Anterior cingulate cortex (tissue), 58 donors: ENCODE measurements at regions not wholly inside any gene's neighbourhood (a gene's known extent, or its start where the extent isn't known, plus 50 kb on each side); places are given as distances from the start of the nearest gene placed in this dataset.
"Not testable (repeated sequence)": the region's sequence is repeated elsewhere in the genome, so short reads cannot be mapped to it uniquely, and the experiment has no call there.

ENCODE experiments used
- DNase-seq, 58 donors: peaks; one replicate each; lab custom pipeline; 2025; lab: John Stamatoyannopoulos, UW

- no peak for DNase-seq
Observed at GRCh38 chr17:71024969-71025368, 855.6 kb downstream of the KCNJ2 start.

- DNase-seq: no peak
Observed at GRCh38 chr17:71029246-71029645, 859.9 kb downstream of the KCNJ2 start.

- not testable (repeated sequence) for DNase-seq
Observed at GRCh38 chr17:71031286-71031685, 862.0 kb downstream of the KCNJ2 start.

- no peak for DNase-seq
Observed at GRCh38 chr17:71032746-71033273, 863.5 kb downstream of the KCNJ2 start.

- peak in 3 of 58 donors; percentile 4 to 11 (median 9) for DNase-seq
Observed at GRCh38 chr17:71033336-71033735, 864.0 kb downstream of the KCNJ2 start.

GRCh38 chr17:71035226-71035625, 865.9 kb downstream of the KCNJ2 start:
- no peak for DNase-seq

DNA sequence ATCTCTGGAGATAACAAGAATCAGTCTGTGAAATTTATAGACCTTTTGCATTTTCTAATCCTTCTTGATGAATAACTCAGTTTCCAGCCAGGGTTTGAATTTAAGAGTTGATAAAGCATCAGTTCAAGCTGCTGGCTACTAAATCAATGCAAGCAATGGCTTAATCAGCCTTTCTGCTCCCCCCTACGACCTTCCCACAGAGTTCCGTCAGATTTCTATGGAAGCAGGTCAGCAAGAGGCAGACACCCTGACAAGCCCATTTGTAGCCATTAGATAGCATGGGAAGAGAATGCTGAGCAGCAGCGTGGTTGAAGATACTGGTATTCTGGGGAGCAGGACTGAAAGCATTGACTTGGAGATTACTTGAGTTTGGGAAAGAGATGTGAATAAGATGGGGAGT, 868.1 kb downstream of the KCNJ2 start:
- DNase-seq: no peak

- DNase-seq: no peak
Observed at GRCh38 chr17:71039391-71039790, 870.1 kb downstream of the KCNJ2 start.

DNA sequence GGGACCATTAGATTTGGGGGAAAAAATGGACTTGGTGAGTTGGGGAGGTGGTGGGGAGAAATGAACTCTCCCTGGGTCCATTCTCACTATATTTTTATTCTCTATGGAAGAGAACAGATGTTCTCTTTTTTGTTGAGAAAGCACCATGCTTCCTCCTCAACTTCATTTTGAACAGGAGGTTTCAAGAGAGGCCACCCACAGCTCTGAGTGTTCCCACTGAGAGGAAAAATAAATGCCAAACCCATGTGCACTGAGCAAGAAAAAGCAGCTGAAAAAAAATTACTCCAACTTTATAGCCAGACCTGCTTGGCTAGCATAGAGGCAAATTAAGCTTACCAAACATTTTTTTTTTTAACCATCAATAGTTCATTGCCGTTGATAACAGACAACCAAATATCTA, 883.6 kb downstream of the KCNJ2 start:
- peak in 9 of 58 donors; percentile 1 to 44 (median 2) for DNase-seq

DNA sequence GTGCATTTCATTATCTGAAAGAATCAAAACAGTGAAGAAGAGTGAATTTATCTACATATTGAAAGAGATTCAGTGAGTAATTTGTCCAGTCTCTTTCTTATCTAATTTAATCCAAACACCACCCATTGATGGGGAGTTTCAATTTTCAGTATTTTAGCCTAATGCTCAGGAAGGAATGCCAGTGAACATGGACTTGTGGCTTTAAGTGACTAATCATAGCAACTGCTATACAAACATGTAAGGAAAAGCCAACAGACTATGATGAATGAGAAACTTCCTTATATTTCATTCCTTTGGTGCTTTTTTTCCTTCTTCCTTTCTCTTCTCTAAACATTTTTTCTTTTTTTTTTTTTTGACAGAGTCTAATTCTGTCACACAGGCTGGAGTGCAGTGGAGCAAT, 885.8 kb downstream of the KCNJ2 start:
- no peak for DNase-seq

DNA sequence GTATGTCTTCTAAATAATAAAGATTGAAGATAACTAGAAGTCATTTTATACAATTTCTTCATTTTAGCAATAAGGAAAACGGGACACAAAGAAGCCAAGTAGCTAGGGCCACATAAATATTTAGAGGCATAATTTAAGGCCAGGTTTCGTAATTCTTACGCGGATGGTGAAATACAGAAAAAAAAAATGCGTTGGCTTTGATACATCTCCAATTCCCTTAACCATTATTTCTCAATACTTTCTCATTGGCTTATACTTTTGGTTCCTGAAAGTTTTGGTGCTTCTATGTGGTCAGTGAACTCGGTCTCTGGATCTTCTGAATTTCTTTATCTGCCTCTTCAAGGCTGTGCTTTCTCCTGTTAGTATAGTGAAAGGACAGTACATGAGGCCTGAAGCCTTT, 888.1 kb downstream of the KCNJ2 start:
- DNase-seq: no peak

- no peak for DNase-seq
Observed at GRCh38 chr17:71057938-71058337, 888.6 kb downstream of the KCNJ2 start.

- DNase-seq: no peak
Observed at GRCh38 chr17:71063127-71063526, 893.8 kb downstream of the KCNJ2 start.

- DNase-seq: no peak
Observed at GRCh38 chr17:71063559-71063958, 894.2 kb downstream of the KCNJ2 start.

DNA sequence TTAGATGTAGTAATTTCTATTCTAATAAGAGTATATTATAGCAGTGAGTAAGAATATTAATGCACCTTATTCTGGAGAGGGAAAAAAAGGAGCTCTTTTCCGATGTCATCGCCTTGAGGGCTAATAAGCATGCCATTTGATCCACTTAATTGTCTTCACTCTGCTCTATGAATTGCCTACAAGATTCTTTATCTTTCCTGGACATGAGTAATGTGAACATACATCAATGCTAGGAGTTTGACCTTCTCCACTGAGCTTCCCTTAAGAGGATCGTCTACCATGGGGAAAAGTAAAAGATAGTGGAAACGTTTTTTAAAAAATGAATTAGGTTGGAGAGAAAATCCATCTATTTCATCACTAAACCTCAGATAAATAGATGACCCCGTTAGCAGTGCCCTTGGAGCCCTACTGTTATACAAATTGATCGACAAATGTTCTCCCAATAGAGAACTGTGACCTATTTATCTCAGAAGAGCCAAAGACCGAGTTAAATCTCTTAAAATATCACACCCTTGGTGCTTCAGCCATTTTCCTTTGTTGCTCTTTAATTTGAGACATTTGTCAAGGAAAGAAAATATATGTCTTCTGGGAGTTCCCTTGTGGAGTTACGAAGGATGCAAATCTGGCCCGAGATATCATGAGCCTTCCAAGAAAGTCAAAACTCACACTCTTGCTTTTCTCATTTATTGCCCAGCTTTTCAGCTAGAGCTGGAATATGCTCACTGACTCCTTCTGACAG, 898.5 kb downstream of the KCNJ2 start:
- no peak for DNase-seq

- DNase-seq: no peak
Observed at GRCh38 chr17:71068408-71068750, 899.0 kb downstream of the KCNJ2 start.

DNA sequence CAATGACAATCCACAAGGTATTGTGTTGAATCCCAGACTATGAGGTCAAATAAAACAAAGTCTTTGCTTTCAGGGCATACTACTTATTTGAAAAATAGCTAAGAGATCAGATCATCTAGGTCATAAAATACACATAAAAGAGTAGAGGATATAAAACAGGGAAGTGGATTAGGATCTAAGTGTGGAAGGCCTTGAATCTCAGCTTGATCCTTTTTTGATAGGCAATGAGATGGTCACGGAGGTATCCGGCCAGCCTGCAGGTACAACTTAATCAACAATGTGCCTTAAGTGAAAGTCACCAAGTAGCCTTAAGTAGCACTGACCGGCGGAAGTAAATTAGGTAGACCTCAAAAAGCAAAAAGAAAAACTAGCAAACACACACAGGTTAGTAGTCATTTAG, 901.7 kb downstream of the KCNJ2 start:
- no peak for DNase-seq

GRCh38 chr17:71071837-71072236, 902.5 kb downstream of the KCNJ2 start:
- no peak for DNase-seq

DNA sequence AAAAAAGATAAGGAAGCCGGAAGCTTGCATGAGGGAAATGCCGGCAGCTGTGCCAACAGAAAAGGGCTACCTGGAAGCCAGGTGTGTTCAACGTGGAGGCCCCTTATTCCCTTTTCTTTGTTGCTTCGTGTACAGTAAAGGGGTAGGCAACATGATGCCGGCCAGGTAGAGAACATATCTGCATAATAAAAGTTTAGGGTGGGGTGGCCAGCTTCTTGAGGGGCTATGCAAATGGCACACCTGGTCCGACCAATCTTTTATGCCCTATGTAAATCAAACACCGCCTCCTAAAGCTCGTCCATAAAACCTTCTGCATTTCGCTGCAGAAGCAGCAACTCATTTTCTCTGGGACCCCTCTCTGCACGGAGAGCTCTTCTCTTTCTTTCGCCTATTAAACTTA, 911.6 kb downstream of the KCNJ2 start:
- DNase-seq: no peak

DNA sequence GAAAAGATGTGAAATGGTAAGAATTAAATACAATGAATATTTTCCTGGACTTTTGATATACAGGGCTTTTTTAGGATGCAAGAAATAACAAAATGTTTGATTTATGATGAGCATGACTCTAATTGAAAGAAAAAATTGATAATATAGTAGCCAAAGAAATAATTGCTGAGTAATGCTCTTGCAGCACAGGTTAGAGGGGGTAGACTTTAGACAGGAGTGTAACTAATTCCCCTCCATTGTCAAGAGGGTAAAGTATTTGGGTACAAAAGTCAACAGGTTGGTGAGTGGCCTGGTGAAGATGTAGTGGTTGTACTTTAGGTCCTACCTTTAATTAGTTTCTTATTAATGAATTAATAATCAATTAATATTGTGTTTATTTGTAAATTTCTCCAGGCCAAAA, 912.3 kb downstream of the KCNJ2 start:
- DNase-seq: no peak

DNA sequence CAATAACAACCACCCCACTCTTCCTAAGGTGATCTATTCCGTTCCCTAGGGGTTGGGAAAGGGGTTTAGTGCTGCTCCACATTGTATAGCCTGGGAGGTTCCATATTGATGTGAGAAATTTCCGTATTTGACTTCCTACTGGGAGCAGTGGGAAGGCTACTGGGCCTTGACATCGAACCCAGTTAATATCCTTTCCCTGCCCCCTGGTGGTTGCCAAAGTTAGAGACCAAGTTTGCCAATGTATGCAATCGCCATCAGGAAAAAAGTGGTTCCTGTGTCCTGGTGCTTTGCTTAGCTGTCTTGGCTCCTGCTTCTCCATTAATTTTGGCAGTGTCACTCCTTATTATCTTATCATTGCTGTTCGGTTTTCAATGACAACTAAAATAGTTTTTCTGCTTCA, 914.9 kb downstream of the KCNJ2 start:
- DNase-seq: no peak

GRCh38 chr17:71084838-71085237, 915.5 kb downstream of the KCNJ2 start:
- DNase-seq: no peak
